WTC11 (cell line): ENCODE measurements at regions not wholly inside any gene's neighbourhood (a gene's known extent, or its start where the extent isn't known, plus 50 kb on each side); places are given as distances from the start of the nearest gene placed in this dataset.

Experiments
- CTCF ChIP-seq: fragments of 200-600 bp; IDR thresholded peaks from 2 replicates; pipeline ENCODE4 v1.8.0; 2022; ENCODE audit warnings: antibody characterized with exemption
- ZNF121 ChIP-seq: sonication (generic); formaldehyde crosslinking; IDR thresholded peaks from 2 replicates; pipeline ENCODE4 v1.8.0; 2023; ENCODE audit warnings: missing genetic modification reagents
- TF ChIP-seq, protein P1 (sequence below): fragments of 250-450 bp; sonication (Bioruptor Pico); IDR thresholded peaks from 2 replicates; pipeline ENCODE4 v2.1.2; 2022; ENCODE audit warnings: mild to moderate bottlenecking, moderate library complexity

GRCh38 chr9:79250806-79251205 is 321.0 kb upstream of the TLE4 start:
- TF ChIP-seq, protein P1, sequence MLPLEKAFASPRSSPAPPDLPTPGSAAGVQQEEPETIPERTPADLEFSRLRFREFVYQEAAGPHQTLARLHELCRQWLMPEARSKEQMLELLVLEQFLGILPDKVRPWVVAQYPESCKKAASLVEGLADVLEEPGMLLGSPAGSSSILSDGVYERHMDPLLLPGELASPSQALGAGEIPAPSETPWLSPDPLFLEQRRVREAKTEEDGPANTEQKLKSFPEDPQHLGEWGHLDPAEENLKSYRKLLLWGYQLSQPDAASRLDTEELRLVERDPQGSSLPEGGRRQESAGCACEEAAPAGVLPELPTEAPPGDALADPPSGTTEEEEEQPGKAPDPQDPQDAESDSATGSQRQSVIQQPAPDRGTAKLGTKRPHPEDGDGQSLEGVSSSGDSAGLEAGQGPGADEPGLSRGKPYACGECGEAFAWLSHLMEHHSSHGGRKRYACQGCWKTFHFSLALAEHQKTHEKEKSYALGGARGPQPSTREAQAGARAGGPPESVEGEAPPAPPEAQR (CRISPR knock-in tag), result no peak
- TF ChIP-seq CTCF, result no peak
- no peak for TF ChIP-seq ZNF121
